Sigmoid colon (tissue), 6 donors: ENCODE measurements at regions not wholly inside any gene's neighbourhood (a gene's known extent, or its start where the extent isn't known, plus 50 kb on each side); places are given as distances from the start of the nearest gene placed in this dataset.

Experiments
- DNase-seq: peaks from one replicate; pipeline ENCODE4 v3.0.0-alpha.2; 2019
- H3K27ac ChIP-seq, 4 donors: fragments of 200-600 bp; sonication (generic); one replicate each; pipeline ENCODE4 v1.5.1; 2016 to 2019; ENCODE audit warnings: mild to moderate bottlenecking in 1 of 4
- H3K27me3 ChIP-seq, 3 donors: fragments of 200-600 bp; sonication (generic); one replicate each; pipeline ENCODE4 v1.5.1; 2019; ENCODE audit warnings: mild to moderate bottlenecking in 1 of 3
- H3K36me3 ChIP-seq, 4 donors: fragments of 200-600 bp; sonication (generic); one replicate each; pipeline ENCODE4 v1.5.1; 2016 to 2019
- H3K4me1 ChIP-seq, 4 donors: fragments of 200-600 bp; sonication (generic); one replicate each; pipeline ENCODE4 v1.5.1; 2017 to 2019
- H3K4me3 ChIP-seq, 4 donors: fragments of 200-600 bp; sonication (generic); one replicate each; pipeline ENCODE4 v1.5.1; 2017 to 2019; ENCODE audit warnings: mild to moderate bottlenecking in 2 of 4, moderate library complexity in 1 of 4
- H3K9me3 ChIP-seq, 4 donors: fragments of 200-600 bp in 3 of 4; sonication (generic) in 3 of 4; one replicate each; pipeline versions ENCODE4 v1.5.1 to v1.6.1; 2013 to 2019
- CTCF ChIP-seq, 4 experiments: fragments of 450-650 bp in 3 of 4; fragments of 200-600 bp in 1 of 4; IDR thresholded peaks; one replicate each; pipeline ENCODE4 v1.5.1; 2016 to 2019; ENCODE audit warnings: antibody characterized with exemption in 4 of 4, mild to moderate bottlenecking in 3 of 4, moderate library complexity in 2 of 4
- EP300 ChIP-seq, 4 donors: sonication (generic); formaldehyde crosslinking; IDR thresholded peaks; one replicate each; pipeline ENCODE4 v1.6.1; 2017; ENCODE audit warnings: antibody characterized with exemption in 4 of 4
- POLR2A ChIP-seq, 2 donors: fragments of 450-650 bp; IDR thresholded peaks; one replicate each; pipeline ENCODE4 v1.6.1; 2016; ENCODE audit warnings: antibody characterized with exemption in 2 of 2, mild to moderate bottlenecking in 2 of 2, moderate library complexity in 2 of 2
- POLR2AphosphoS5 ChIP-seq, 4 donors: sonication (generic); formaldehyde crosslinking; IDR thresholded peaks; one replicate each; pipeline ENCODE4 v1.6.1; 2017; ENCODE audit warnings: antibody characterized with exemption in 4 of 4
- WGBS, 2 donors: extraction: QIAGEN DNeasy Blood & Tissue Kit; methylation state at CpG; one replicate each; pipeline ENCODE4 v1.1.7; 2013; 5-methylcytosine and 5-hydroxymethylcytosine counted together
- intact Hi-C: fragments of 100-400 bp; cut with DNase I; formaldehyde crosslinking; loops from one replicate; pipeline ENCODE4 v1.15.1; 2023
- donor health status: healthy with polysubstance abuse.
- donor health status: healthy.

GRCh38 chr15:45943240-45943639, 308.4 kb downstream of the SQOR start:
- no peak for TF ChIP-seq POLR2A (IDR thresholded peaks at IDR 0.05)
- TF ChIP-seq CTCF (IDR thresholded peaks at IDR 0.05) = no peak
- no peak for TF ChIP-seq EP300 (IDR thresholded peaks at IDR 0.05)
- no peak for TF ChIP-seq POLR2AphosphoS5 (IDR thresholded peaks at IDR 0.05)
- Histone ChIP-seq H3K4me3 (no peak overlapping the region), H3K4me1 (no peaks in the 10 kb centered on the region), H3K9me3 (no peaks in the 10 kb centered on the region), H3K36me3 (no peaks in the 10 kb centered on the region), H3K27ac (no peak overlapping the region), H3K27me3 (no peaks in the 10 kb centered on the region)
- no peak for DNase-seq
- WGBS, 2 donors = 67 to 92% methylated on average over 4 of the region's 4 CpGs
- intact Hi-C loops = no loop called here

GRCh38 chr15:45946111-45946510, 311.3 kb downstream of the SQOR start:
- TF ChIP-seq EP300 (IDR thresholded peaks at IDR 0.05) = no peak
- no peak for TF ChIP-seq CTCF (IDR thresholded peaks at IDR 0.05)
- no peak for TF ChIP-seq POLR2AphosphoS5 (IDR thresholded peaks at IDR 0.05)
- no peak for TF ChIP-seq POLR2A (IDR thresholded peaks at IDR 0.05)
- no peaks in the 10 kb centered on the region for H3K9me3 ChIP-seq
- DNase-seq = no peak
- no peaks in the 10 kb centered on the region for H3K27me3 ChIP-seq
- H3K27ac ChIP-seq = no peak overlapping the region
- no peak overlapping the region for H3K4me3 ChIP-seq
- no peaks in the 10 kb centered on the region for H3K36me3 ChIP-seq
- H3K4me1 ChIP-seq = no peaks in the 10 kb centered on the region
- intact Hi-C loops = no loop called here

- no peaks in the 10 kb centered on the region for H3K4me1 ChIP-seq
- no peaks in the 10 kb centered on the region for H3K36me3 ChIP-seq
- intact Hi-C loops = no loop called here
- no peaks in the 10 kb centered on the region for H3K27me3 ChIP-seq
- no peak overlapping the region for H3K4me3 ChIP-seq
- H3K9me3 ChIP-seq = no peaks in the 10 kb centered on the region
- H3K27ac ChIP-seq = no peak overlapping the region
- TF ChIP-seq CTCF (IDR thresholded peaks at IDR 0.05) (no peak), POLR2A (IDR thresholded peaks at IDR 0.05) (no peak), EP300 (IDR thresholded peaks at IDR 0.05) (no peak), POLR2AphosphoS5 (IDR thresholded peaks at IDR 0.05) (no peak)
- 30 to 34% methylated on average over 3 of the region's 3 CpGs for WGBS, 2 donors
- no peak for DNase-seq
These were observed 313.4 kb downstream of the SQOR start for GRCh38 chr15:45948181-45948621.

- intact Hi-C loops = no loop called here
- Histone ChIP-seq H3K36me3 (no peaks in the 10 kb centered on the region), H3K9me3 (peaks cover 0 to 3% (median under 1%) of the 10 kb centered on the region in 4 donors), H3K27me3 (no peaks in the 10 kb centered on the region), H3K4me3 (no peak overlapping the region), H3K27ac (no peak overlapping the region), H3K4me1 (no peaks in the 10 kb centered on the region)
- TF ChIP-seq EP300 (IDR thresholded peaks at IDR 0.05) = no peak
- no peak for TF ChIP-seq CTCF (IDR thresholded peaks at IDR 0.05)
- no peak for TF ChIP-seq POLR2AphosphoS5 (IDR thresholded peaks at IDR 0.05)
- TF ChIP-seq POLR2A (IDR thresholded peaks at IDR 0.05) = no peak
- no peak for DNase-seq
- 84 to 85% methylated on average over 3 of the region's 3 CpGs for WGBS, 2 donors
These were observed 324.1 kb downstream of the SQOR start for GRCh38 chr15:45958924-45959323.

- TF ChIP-seq POLR2AphosphoS5 (IDR thresholded peaks at IDR 0.05) = no peak
- TF ChIP-seq EP300 (IDR thresholded peaks at IDR 0.05) = no peak
- TF ChIP-seq POLR2A (IDR thresholded peaks at IDR 0.05) = no peak
- no peak for TF ChIP-seq CTCF (IDR thresholded peaks at IDR 0.05)
- Histone ChIP-seq H3K27me3 (no peaks in the 10 kb centered on the region), H3K27ac (no peak overlapping the region), H3K36me3 (no peaks in the 10 kb centered on the region), H3K4me1 (no peaks in the 10 kb centered on the region), H3K9me3 (peaks cover 0 to 3% (median under 1%) of the 10 kb centered on the region in 4 donors), H3K4me3 (no peak overlapping the region)
- intact Hi-C loops = no loop called here
- 77 to 89% methylated on average over 3 of the region's 3 CpGs for WGBS, 2 donors
- no peak for DNase-seq
These were observed 327.9 kb downstream of the SQOR start for GRCh38 chr15:45962733-45963132.
